ENCODE measurements at regions not wholly inside any gene's neighbourhood (a gene's known extent, or its start where the extent isn't known, plus 50 kb on each side); places are given as distances from the start of the nearest gene placed in this dataset.

GRCh38 chr20:43825581-43825980, 89.1 kb upstream of the TOX2 start:
- TF ChIP-seq CTCF (IDR thresholded peaks at IDR 0.05) = no peak
- no peak for TF ChIP-seq EZH2phosphoT487 (IDR thresholded peaks at IDR 0.05)

All from neural progenitor cell (in vitro differentiated cells).